ENCODE measurements at regions not wholly inside any gene's neighbourhood (a gene's known extent, or its start where the extent isn't known, plus 50 kb on each side); places are given as distances from the start of the nearest gene placed in this dataset.

DNA sequence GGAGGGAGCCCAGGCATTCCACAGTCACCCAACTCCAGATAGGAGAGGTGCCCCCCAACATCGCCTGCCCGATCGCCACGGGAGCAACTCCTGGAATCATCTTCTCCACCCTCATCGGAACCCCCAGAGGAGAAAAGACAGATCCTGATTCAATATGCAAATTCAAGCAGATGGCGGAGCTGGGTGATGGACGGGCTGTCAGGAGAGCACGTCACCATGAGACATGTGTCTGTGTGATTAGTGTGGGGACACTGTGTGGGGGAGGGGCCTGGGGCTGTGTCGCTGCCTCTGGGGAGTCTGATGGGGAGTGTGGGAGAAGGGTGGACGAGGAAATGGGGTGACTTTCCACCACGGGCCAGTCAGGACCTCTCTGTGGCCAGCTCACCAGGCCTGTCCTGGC, 90.2 kb upstream of the CSF3R start:
- 50% methylated on average over 11 of the region's 11 CpGs for WGBS
- peaks cover 0 to 3% (median 1%) of the 10 kb centered on the region in 4 donors for H3K4me1 ChIP-seq (ENCODE audit: control insufficient read depth in 4 of 4, insufficient read depth in 4 of 4, low read length in 3 of 4)
- no peak overlapping the region for H3K9ac ChIP-seq (ENCODE audit: low read depth in 1 of 2, low read length in 2 of 2)
- peaks cover 0 to 3% (median 1%) of the 10 kb centered on the region in 4 donors for H3K27me3 ChIP-seq (ENCODE audit: control insufficient read depth in 4 of 4, insufficient read depth in 4 of 4, low read length in 3 of 4)
- DNase-seq (ENCODE audit: low spot score), result no peak
- no peaks in the 10 kb centered on the region for H3K36me3 ChIP-seq (ENCODE audit: control insufficient read depth in 4 of 4, insufficient read depth in 3 of 4, low read depth in 1 of 4, low read length in 3 of 4)
- TF ChIP-seq NR2F2 (IDR thresholded peaks at IDR 0.05) (no peak), RAD21 (IDR thresholded peaks at IDR 0.05) (no peak)
- TF ChIP-seq, protein P1, sequence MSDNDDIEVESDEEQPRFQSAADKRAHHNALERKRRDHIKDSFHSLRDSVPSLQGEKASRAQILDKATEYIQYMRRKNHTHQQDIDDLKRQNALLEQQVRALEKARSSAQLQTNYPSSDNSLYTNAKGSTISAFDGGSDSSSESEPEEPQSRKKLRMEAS (IDR thresholded peaks at IDR 0.05), result no peak
- H3K9me3 ChIP-seq (ENCODE audit: control insufficient read depth in 4 of 4, low read length in 3 of 4), result no peaks in the 10 kb centered on the region
- H3K4me3 ChIP-seq (ENCODE audit: low read depth in 1 of 3, low read length in 3 of 3), result no peak overlapping the region
- no peak overlapping the region for H3K27ac ChIP-seq (ENCODE audit: low read depth in 1 of 2, low read length in 2 of 2)

DNA sequence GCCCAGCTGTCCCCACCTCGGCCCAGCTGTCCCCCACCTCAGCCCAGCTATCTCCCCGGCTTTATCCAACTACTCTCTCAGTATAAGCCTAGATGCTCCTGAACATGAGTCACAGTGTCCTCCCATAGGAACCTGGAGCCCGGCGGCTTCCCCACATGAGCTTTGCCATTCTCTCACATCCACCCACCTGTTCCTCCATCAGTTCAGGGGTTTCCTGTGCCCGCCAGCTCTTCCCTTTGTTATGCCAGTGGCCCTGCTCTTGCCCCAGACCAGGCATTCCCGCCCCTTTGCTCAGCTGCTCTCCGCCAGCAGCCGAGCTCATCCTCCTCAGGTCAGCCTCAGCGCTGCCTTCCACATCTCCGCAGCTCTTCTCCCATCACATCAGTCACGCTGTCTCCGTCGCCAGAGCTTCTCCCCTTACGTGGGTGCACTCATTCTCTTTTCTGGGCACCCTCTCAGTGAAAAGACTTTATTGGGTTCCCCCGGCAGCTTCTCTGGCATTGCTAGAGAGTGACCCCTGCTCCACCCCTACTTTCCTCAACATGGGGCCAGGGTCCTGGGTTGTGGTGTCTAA, 89.5 kb upstream of the CSF3R start:
- Histone ChIP-seq H3K36me3 (ENCODE audit: control insufficient read depth in 4 of 4, insufficient read depth in 3 of 4, low read depth in 1 of 4, low read length in 3 of 4) (no peaks in the 10 kb centered on the region), H3K9me3 (ENCODE audit: control insufficient read depth in 4 of 4, low read length in 3 of 4) (no peaks in the 10 kb centered on the region), H3K27me3 (ENCODE audit: control insufficient read depth in 4 of 4, insufficient read depth in 4 of 4, low read length in 3 of 4) (peaks cover 0 to 3% (median 1%) of the 10 kb centered on the region in 4 donors), H3K4me3 (ENCODE audit: low read depth in 1 of 3, low read length in 3 of 3) (no peak overlapping the region), H3K27ac (ENCODE audit: low read depth in 1 of 2, low read length in 2 of 2) (no peak overlapping the region), H3K4me1 (ENCODE audit: control insufficient read depth in 4 of 4, insufficient read depth in 4 of 4, low read length in 3 of 4) (peaks cover 0 to 9% (median 3%) of the 10 kb centered on the region in 4 donors), H3K9ac (ENCODE audit: low read depth in 1 of 2, low read length in 2 of 2) (no peak overlapping the region)
- 54% methylated on average over 15 of the region's 15 CpGs for WGBS
- TF ChIP-seq SP1 (IDR thresholded peaks at IDR 0.05) (no peak), NR2F2 (IDR thresholded peaks at IDR 0.05) (no peak), GABPA (IDR thresholded peaks at IDR 0.05 in 1 of 2, conservative IDR thresholded peaks at IDR 0.05 in 1 of 2) (no peak), HNF4A (conservative IDR thresholded peaks at IDR 0.05) (no peak), RAD21 (IDR thresholded peaks at IDR 0.05) (no peak), FOXA1 (IDR thresholded peaks at IDR 0.05) (no peak), EGR1 (IDR thresholded peaks at IDR 0.05; ENCODE audit: low read depth in 2 of 2) (no peak), YY1 (IDR thresholded peaks at IDR 0.05) (no peak), FOXA2 (IDR thresholded peaks at IDR 0.05) (no peak), RXRA (IDR thresholded peaks at IDR 0.05) (no peak), JUND (IDR thresholded peaks at IDR 0.05) (no peak), HNF4G (IDR thresholded peaks at IDR 0.05) (no peak)
- TF ChIP-seq, protein P1 (IDR thresholded peaks at IDR 0.05), result no peak
- TF ChIP-seq, protein P2, sequence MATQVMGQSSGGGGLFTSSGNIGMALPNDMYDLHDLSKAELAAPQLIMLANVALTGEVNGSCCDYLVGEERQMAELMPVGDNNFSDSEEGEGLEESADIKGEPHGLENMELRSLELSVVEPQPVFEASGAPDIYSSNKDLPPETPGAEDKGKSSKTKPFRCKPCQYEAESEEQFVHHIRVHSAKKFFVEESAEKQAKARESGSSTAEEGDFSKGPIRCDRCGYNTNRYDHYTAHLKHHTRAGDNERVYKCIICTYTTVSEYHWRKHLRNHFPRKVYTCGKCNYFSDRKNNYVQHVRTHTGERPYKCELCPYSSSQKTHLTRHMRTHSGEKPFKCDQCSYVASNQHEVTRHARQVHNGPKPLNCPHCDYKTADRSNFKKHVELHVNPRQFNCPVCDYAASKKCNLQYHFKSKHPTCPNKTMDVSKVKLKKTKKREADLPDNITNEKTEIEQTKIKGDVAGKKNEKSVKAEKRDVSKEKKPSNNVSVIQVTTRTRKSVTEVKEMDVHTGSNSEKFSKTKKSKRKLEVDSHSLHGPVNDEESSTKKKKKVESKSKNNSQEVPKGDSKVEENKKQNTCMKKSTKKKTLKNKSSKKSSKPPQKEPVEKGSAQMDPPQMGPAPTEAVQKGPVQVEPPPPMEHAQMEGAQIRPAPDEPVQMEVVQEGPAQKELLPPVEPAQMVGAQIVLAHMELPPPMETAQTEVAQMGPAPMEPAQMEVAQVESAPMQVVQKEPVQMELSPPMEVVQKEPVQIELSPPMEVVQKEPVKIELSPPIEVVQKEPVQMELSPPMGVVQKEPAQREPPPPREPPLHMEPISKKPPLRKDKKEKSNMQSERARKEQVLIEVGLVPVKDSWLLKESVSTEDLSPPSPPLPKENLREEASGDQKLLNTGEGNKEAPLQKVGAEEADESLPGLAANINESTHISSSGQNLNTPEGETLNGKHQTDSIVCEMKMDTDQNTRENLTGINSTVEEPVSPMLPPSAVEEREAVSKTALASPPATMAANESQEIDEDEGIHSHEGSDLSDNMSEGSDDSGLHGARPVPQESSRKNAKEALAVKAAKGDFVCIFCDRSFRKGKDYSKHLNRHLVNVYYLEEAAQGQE (IDR thresholded peaks at IDR 0.05), result no peak
- TF ChIP-seq, protein P3, sequence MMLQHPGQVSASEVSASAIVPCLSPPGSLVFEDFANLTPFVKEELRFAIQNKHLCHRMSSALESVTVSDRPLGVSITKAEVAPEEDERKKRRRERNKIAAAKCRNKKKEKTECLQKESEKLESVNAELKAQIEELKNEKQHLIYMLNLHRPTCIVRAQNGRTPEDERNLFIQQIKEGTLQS (IDR thresholded peaks at IDR 0.05), result no peak
- TF ChIP-seq, protein P4, sequence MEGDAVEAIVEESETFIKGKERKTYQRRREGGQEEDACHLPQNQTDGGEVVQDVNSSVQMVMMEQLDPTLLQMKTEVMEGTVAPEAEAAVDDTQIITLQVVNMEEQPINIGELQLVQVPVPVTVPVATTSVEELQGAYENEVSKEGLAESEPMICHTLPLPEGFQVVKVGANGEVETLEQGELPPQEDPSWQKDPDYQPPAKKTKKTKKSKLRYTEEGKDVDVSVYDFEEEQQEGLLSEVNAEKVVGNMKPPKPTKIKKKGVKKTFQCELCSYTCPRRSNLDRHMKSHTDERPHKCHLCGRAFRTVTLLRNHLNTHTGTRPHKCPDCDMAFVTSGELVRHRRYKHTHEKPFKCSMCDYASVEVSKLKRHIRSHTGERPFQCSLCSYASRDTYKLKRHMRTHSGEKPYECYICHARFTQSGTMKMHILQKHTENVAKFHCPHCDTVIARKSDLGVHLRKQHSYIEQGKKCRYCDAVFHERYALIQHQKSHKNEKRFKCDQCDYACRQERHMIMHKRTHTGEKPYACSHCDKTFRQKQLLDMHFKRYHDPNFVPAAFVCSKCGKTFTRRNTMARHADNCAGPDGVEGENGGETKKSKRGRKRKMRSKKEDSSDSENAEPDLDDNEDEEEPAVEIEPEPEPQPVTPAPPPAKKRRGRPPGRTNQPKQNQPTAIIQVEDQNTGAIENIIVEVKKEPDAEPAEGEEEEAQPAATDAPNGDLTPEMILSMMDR (IDR thresholded peaks at IDR 0.05; ENCODE audit: low read depth, low read length, missing input control), result no peak
- no peak for DNase-seq (ENCODE audit: low spot score)

Data from liver (tissue), 8 donors.